K562 (cell line): ENCODE measurements at regions not wholly inside any gene's neighbourhood (a gene's known extent, or its start where the extent isn't known, plus 50 kb on each side); places are given as distances from the start of the nearest gene placed in this dataset.

Experiments
- ATF7 ChIP-seq: fragments of 450-650 bp; IDR thresholded peaks from 2 replicates; pipeline ENCODE4 v1.7.1; 2014; ENCODE audit warnings: mild to moderate bottlenecking, moderate library complexity
- BCOR ChIP-seq: fragments of 450-650 bp; IDR thresholded peaks from 2 replicates; pipeline ENCODE4 v1.6.1; 2016
- FUS ChIP-seq: fragments of 200-400 bp; formaldehyde crosslinking; optimal IDR thresholded peaks from 2 replicates; pipeline ENCODE3; 2017; ENCODE audit warnings: low read depth, low read length
- GATA2 ChIP-seq: sonication (generic); formaldehyde crosslinking; IDR thresholded peaks from 2 replicates; pipeline ENCODE4 v1.4.0; 2020; ENCODE audit warnings: mild to moderate bottlenecking, missing genetic modification reagents
- MCM7 ChIP-seq, 2 experiments: fragments of 450-650 bp; IDR thresholded peaks; 2 replicates each; pipeline ENCODE4 v1.6.1; 2016 to 2018
- NR4A1 ChIP-seq, 2 experiments: fragments of 250-450 bp in 1 of 2; fragments of 450-650 bp in 1 of 2; sonication (Bioruptor Pico) in 1 of 2; IDR thresholded peaks; 2 replicates each; pipeline versions ENCODE4 v1.4.0 to v1.6.1; 2016 to 2020; ENCODE audit warnings: mild to moderate bottlenecking in 2 of 2, missing compliant biosample characterization in 1 of 2, missing genetic modification characterization in 1 of 2, moderate library complexity in 1 of 2
- RAD51 ChIP-seq: fragments of 450-650 bp; IDR thresholded peaks from 2 replicates; pipeline ENCODE4 v1.7.1; 2016; ENCODE audit warnings: low read depth, mild to moderate bottlenecking, borderline replicate concordance
- RBM15 ChIP-seq: fragments of 200-400 bp; formaldehyde crosslinking; IDR thresholded peaks from 2 replicates; pipeline ENCODE4 v1.6.1; 2018; ENCODE audit warnings: mild to moderate bottlenecking, low read length, moderate library complexity; ENCODE audit not compliant: insufficient read depth
- SAP30 ChIP-seq: fragments of 200-600 bp; sonication (generic); IDR thresholded peaks from 2 replicates; pipeline ENCODE4 v1.6.1; 2012; ENCODE audit warnings: borderline replicate concordance, low read depth, mild to moderate bottlenecking, moderate library complexity, low read length, control low read depth, inconsistent platforms; ENCODE audit not compliant: insufficient read depth, poor library complexity, severe bottlenecking
- UBTF ChIP-seq, 2 experiments: IDR thresholded peaks; 2 replicates each; pipeline ENCODE4 v1.6.1; 2012; ENCODE audit warnings: improper control_type of control experiment in 2 of 2, low read depth in 2 of 2, low read length in 2 of 2, borderline replicate concordance in 1 of 2
- ZBTB7A ChIP-seq: IDR thresholded peaks from 2 replicates; pipeline ENCODE4 v1.6.1; 2011; ENCODE audit warnings: low read depth, mild to moderate bottlenecking, low read length, moderate library complexity, borderline replicate concordance; ENCODE audit not compliant: control insufficient read depth
- ZC3H11A ChIP-seq: IDR thresholded peaks from 2 replicates; pipeline ENCODE4 v1.6.1; 2012; ENCODE audit warnings: low read depth, low read length, improper control_type of control experiment
- ZNF121 ChIP-seq: sonication (generic); formaldehyde crosslinking; conservative IDR thresholded peaks from 2 replicates; pipeline ENCODE4 v1.8.0; 2022; ENCODE audit warnings: missing genetic modification reagents
- TF ChIP-seq, protein P1 (sequence below): fragments of 450-650 bp; IDR thresholded peaks from 2 replicates; pipeline ENCODE4 v1.6.1; 2016; ENCODE audit warnings: low read depth, mild to moderate bottlenecking, moderate library complexity
- TF ChIP-seq, protein P2 (sequence below): sonication (generic); IDR thresholded peaks from 2 replicates; pipeline ENCODE4 v1.6.1; 2016
- TF ChIP-seq, protein P3 (sequence below), 2 experiments: fragments of 250-450 bp in 1 of 2; fragments of 450-650 bp in 1 of 2; sonication (Bioruptor Pico) in 1 of 2; IDR thresholded peaks; 2 replicates each; pipeline versions ENCODE4 v1.6.1 to v1.8.0; 2016 to 2021; ENCODE audit warnings: mild to moderate bottlenecking in 2 of 2, moderate library complexity in 2 of 2, missing compliant biosample characterization in 1 of 2, missing genetic modification characterization in 1 of 2
- TF ChIP-seq, protein P4 (sequence below): IDR thresholded peaks from 2 replicates; pipeline ENCODE4 v1.6.1; 2016; ENCODE audit warnings: missing genetic modification characterization, missing compliant biosample characterization
- TF ChIP-seq, protein P5 (sequence below): fragments of 250-450 bp; sonication (Bioruptor Pico); IDR thresholded peaks from 2 replicates; pipeline ENCODE4 v1.6.1; 2021; ENCODE audit warnings: mild to moderate bottlenecking

- 0 out of 4 replicates have a peak, but pooled peaks of 1 of the 2 experiments have one; percentile 68 for TF ChIP-seq UBTF (IDR thresholded peaks at IDR 0.05; ENCODE audit: borderline replicate concordance in 1 of 2, low read depth in 2 of 2, low read length in 2 of 2)
- TF ChIP-seq NR4A1 (CRISPR knock-in tag; IDR thresholded peaks at IDR 0.05), result no peak
- TF ChIP-seq NR4A1 (tag; IDR thresholded peaks at IDR 0.05), result no peak
- no peak for TF ChIP-seq RBM15
- no peak for TF ChIP-seq FUS
- TF ChIP-seq BCOR, result peak; percentile 97
- no peak; the same call in 1 of the 2 replicates for TF ChIP-seq ZNF121 (CRISPR knock-in tag)
- TF ChIP-seq, protein P1, sequence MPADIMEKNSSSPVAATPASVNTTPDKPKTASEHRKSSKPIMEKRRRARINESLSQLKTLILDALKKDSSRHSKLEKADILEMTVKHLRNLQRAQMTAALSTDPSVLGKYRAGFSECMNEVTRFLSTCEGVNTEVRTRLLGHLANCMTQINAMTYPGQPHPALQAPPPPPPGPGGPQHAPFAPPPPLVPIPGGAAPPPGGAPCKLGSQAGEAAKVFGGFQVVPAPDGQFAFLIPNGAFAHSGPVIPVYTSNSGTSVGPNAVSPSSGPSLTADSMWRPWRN, result peak; percentile 51
- TF ChIP-seq, protein P2, sequence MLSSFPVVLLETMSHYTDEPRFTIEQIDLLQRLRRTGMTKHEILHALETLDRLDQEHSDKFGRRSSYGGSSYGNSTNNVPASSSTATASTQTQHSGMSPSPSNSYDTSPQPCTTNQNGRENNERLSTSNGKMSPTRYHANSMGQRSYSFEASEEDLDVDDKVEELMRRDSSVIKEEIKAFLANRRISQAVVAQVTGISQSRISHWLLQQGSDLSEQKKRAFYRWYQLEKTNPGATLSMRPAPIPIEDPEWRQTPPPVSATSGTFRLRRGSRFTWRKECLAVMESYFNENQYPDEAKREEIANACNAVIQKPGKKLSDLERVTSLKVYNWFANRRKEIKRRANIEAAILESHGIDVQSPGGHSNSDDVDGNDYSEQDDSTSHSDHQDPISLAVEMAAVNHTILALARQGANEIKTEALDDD, result no peak
- TF ChIP-seq, protein P3, sequence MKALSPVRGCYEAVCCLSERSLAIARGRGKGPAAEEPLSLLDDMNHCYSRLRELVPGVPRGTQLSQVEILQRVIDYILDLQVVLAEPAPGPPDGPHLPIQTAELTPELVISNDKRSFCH (CRISPR knock-in tag; IDR thresholded peaks at IDR 0.05), result no peak
- TF ChIP-seq, protein P3 (tag; IDR thresholded peaks at IDR 0.05), result peak; percentile 73
- peak; percentile 55; the same call in 1 of the 2 replicates for TF ChIP-seq ZBTB7A
- TF ChIP-seq ZC3H11A, result no peak
- TF ChIP-seq, protein P4, sequence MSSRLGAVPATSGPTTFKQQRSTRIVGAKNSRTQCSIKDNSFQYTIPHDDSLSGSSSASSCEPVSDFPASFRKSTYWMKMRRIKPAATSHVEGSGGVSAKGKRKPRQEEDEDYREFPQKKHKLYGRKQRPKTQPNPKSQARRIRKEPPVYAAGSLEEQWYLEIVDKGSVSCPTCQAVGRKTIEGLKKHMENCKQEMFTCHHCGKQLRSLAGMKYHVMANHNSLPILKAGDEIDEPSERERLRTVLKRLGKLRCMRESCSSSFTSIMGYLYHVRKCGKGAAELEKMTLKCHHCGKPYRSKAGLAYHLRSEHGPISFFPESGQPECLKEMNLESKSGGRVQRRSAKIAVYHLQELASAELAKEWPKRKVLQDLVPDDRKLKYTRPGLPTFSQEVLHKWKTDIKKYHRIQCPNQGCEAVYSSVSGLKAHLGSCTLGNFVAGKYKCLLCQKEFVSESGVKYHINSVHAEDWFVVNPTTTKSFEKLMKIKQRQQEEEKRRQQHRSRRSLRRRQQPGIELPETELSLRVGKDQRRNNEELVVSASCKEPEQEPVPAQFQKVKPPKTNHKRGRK (tag), result no peak
- TF ChIP-seq ATF7, result peak; percentile 13; the same call in 1 of the 2 replicates
- peak; percentile 92 for TF ChIP-seq GATA2 (CRISPR knock-in tag)
- no peak for TF ChIP-seq RAD51
- TF ChIP-seq SAP30, result no peak
- no peak for TF ChIP-seq MCM7 (IDR thresholded peaks at IDR 0.05)
- TF ChIP-seq, protein P5, sequence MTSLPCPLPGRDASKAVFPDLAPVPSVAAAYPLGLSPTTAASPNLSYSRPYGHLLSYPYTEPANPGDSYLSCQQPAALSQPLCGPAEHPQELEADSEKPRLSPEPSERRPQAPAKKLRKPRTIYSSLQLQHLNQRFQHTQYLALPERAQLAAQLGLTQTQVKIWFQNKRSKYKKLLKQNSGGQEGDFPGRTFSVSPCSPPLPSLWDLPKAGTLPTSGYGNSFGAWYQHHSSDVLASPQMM (CRISPR knock-in tag), result no peak
Measured at GRCh38 chr16:85377388-85378144, 235.6 kb upstream of the GSE1 start (continued).
